ENCODE measurements at regions not wholly inside any gene's neighbourhood (a gene's known extent, or its start where the extent isn't known, plus 50 kb on each side); places are given as distances from the start of the nearest gene placed in this dataset.

DNA sequence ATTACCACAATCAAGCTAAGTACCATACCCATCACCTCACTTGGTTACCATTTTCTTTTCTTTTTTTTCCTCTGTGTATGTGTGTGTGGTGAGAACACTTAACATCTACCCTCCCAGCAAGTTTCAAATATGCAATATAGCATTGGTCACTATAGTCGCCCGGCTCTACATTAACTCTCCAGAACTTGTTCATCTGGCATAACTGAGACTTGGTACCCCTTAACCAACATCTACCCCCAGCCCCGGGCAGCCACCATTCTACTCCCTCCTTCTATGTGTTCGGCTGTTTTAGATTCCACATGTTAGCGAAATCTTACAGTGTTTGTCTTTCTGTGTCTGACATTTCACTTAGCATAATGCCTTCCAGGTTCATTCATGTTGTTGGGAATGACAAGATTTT lies 89.0 kb upstream of the TOP1 start (continued):
- TF ChIP-seq, protein P1, sequence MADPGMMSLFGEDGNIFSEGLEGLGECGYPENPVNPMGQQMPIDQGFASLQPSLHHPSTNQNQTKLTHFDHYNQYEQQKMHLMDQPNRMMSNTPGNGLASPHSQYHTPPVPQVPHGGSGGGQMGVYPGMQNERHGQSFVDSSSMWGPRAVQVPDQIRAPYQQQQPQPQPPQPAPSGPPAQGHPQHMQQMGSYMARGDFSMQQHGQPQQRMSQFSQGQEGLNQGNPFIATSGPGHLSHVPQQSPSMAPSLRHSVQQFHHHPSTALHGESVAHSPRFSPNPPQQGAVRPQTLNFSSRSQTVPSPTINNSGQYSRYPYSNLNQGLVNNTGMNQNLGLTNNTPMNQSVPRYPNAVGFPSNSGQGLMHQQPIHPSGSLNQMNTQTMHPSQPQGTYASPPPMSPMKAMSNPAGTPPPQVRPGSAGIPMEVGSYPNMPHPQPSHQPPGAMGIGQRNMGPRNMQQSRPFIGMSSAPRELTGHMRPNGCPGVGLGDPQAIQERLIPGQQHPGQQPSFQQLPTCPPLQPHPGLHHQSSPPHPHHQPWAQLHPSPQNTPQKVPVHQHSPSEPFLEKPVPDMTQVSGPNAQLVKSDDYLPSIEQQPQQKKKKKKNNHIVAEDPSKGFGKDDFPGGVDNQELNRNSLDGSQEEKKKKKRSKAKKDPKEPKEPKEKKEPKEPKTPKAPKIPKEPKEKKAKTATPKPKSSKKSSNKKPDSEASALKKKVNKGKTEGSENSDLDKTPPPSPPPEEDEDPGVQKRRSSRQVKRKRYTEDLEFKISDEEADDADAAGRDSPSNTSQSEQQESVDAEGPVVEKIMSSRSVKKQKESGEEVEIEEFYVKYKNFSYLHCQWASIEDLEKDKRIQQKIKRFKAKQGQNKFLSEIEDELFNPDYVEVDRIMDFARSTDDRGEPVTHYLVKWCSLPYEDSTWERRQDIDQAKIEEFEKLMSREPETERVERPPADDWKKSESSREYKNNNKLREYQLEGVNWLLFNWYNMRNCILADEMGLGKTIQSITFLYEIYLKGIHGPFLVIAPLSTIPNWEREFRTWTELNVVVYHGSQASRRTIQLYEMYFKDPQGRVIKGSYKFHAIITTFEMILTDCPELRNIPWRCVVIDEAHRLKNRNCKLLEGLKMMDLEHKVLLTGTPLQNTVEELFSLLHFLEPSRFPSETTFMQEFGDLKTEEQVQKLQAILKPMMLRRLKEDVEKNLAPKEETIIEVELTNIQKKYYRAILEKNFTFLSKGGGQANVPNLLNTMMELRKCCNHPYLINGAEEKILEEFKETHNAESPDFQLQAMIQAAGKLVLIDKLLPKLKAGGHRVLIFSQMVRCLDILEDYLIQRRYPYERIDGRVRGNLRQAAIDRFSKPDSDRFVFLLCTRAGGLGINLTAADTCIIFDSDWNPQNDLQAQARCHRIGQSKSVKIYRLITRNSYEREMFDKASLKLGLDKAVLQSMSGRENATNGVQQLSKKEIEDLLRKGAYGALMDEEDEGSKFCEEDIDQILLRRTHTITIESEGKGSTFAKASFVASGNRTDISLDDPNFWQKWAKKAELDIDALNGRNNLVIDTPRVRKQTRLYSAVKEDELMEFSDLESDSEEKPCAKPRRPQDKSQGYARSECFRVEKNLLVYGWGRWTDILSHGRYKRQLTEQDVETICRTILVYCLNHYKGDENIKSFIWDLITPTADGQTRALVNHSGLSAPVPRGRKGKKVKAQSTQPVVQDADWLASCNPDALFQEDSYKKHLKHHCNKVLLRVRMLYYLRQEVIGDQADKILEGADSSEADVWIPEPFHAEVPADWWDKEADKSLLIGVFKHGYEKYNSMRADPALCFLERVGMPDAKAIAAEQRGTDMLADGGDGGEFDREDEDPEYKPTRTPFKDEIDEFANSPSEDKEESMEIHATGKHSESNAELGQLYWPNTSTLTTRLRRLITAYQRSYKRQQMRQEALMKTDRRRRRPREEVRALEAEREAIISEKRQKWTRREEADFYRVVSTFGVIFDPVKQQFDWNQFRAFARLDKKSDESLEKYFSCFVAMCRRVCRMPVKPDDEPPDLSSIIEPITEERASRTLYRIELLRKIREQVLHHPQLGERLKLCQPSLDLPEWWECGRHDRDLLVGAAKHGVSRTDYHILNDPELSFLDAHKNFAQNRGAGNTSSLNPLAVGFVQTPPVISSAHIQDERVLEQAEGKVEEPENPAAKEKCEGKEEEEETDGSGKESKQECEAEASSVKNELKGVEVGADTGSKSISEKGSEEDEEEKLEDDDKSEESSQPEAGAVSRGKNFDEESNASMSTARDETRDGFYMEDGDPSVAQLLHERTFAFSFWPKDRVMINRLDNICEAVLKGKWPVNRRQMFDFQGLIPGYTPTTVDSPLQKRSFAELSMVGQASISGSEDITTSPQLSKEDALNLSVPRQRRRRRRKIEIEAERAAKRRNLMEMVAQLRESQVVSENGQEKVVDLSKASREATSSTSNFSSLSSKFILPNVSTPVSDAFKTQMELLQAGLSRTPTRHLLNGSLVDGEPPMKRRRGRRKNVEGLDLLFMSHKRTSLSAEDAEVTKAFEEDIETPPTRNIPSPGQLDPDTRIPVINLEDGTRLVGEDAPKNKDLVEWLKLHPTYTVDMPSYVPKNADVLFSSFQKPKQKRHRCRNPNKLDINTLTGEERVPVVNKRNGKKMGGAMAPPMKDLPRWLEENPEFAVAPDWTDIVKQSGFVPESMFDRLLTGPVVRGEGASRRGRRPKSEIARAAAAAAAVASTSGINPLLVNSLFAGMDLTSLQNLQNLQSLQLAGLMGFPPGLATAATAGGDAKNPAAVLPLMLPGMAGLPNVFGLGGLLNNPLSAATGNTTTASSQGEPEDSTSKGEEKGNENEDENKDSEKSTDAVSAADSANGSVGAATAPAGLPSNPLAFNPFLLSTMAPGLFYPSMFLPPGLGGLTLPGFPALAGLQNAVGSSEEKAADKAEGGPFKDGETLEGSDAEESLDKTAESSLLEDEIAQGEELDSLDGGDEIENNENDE (IDR thresholded peaks at IDR 0.05; ENCODE audit: insufficient replicate concordance, low read length): no peak
- TF ChIP-seq, protein P2, sequence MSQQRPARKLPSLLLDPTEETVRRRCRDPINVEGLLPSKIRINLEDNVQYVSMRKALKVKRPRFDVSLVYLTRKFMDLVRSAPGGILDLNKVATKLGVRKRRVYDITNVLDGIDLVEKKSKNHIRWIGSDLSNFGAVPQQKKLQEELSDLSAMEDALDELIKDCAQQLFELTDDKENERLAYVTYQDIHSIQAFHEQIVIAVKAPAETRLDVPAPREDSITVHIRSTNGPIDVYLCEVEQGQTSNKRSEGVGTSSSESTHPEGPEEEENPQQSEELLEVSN (IDR thresholded peaks at IDR 0.05): no peak
- TF ChIP-seq YY1 (IDR thresholded peaks at IDR 0.05; ENCODE audit: low read depth, low read length) (no peak), ZNF274 (IDR thresholded peaks at IDR 0.05; ENCODE audit: borderline replicate concordance, extremely low read depth, low read length) (no peak)
